GM18520 (cell line): ENCODE measurements at regions not wholly inside any gene's neighbourhood (a gene's known extent, or its start where the extent isn't known, plus 50 kb on each side); places are given as distances from the start of the nearest gene placed in this dataset.
"Not testable (repeated sequence)": the region's sequence is repeated elsewhere in the genome, so short reads cannot be mapped to it uniquely, and the experiment has no call there.

Experiments
- ATAC-seq: cut with Tn5 transposase; IDR thresholded peaks from one replicate; pipeline ENCODE4 v1.9.1; 2021; ENCODE audit not compliant: unreplicated experiment

- no peak for ATAC-seq
Measured at GRCh38 chr13:81140675-81141074, 799.7 kb upstream of the SPRY2 start.

- ATAC-seq: no peak
Measured at GRCh38 chr13:81139987-81140386, 799.1 kb upstream of the SPRY2 start.

DNA sequence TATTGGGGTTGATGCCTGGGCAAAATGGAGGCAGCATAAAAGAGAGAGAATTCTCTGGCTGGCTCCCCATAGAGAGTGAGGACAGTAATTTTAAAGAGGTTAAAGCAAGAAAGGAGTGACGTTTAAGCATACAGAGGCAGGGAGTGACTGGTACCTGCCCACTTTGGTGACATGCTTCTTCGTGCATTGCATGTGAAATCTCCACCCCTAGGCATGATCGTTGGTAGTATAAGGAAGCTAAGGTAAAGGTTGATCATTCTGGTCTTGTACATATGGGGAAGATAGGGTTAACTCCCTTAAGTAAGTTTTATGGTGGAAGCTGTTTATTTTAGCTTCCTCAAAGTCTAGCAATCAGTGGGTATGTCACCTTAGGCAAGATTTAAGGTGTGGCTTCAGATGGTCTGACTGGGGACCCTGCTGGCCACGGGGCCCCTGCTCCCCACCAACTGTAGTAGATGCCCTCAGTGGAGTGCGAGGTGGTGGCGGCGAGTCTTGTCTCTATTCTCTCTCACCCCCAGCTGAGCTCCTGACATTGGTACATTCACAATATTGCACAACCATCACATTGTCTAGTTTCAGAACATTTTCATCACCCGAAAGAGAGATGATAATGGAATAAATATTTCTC, 797.5 kb upstream of the SPRY2 start:
- no peak for ATAC-seq

DNA sequence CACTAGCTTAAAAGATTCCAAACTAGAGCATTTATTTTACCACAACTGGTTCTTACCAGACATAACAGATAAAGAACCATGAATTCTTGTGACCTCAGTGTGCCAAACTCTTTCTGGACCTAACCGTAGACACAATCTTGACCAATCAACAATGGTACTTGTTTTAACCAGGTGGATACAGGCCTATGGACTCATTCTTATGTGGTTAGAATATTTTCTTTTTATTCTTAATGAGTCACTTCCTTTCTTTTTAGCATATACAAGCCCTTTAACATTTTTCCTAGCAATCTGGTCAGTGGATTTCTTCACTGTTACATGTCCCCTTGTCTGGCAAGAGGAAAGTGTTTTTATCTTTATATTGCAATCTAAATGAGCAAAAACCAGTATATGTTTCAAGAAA, 792.1 kb upstream of the SPRY2 start:
- no peak for ATAC-seq

- ATAC-seq: no peak
Measured at GRCh38 chr13:81117416-81117815, 776.5 kb upstream of the SPRY2 start.

DNA sequence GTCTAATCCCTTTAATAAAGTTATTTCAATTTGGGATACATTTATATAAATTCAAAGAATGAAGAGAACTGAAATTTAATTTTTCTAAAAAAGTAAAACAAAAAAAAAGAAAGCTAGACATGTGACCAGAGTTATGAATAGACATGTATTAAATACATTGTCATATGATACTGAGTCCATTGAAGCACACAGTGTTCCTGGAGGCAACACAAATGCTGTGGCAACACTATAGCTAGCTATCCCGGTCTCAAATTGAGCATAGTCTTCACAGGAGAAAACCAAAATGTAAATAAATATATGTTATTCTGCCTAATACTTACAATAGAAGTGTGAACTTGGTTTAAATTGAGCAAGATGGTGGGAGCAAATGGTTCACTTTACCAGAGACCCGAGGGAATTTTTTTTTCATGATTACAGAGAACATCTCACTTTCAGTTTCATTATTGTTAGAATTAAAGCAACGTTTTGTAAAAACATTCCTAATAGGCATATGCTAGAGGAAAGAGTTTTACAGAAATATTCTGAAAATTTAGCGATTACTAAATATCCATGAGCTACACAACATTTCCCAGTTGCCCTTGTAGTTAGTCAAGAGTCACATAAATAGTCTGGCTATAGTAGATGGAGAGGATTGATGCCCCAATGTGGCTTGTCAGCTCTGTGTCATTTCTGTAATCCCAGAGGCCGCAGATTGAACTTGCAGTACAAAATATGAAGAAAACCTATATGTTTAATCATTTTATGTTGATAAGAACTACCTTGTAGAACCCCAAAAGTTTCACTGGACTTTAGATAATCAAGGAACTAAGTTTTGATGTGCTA, 775.7 kb upstream of the SPRY2 start:
- ATAC-seq: no peak

DNA sequence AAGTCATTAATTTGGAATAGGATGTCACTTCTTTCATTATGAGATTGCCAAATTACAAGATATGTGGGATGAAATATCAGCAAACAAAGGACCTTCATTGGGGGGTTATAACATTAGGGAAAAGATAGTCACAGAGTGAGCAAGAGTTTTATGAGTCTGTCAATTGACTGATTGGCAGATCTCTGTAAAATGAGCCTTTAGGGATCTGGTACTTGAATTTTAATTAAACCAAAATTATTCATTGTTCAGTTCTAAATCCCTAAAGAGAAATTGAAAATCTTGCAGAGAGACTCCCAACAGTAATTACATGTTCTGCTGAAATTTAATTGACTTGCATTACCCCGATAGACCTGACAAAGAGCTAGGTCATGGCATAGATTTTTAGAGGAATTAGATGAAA, 768.1 kb upstream of the SPRY2 start:
- no peak for ATAC-seq

GRCh38 chr13:81106348-81106747, 765.4 kb upstream of the SPRY2 start:
- ATAC-seq: no peak

DNA sequence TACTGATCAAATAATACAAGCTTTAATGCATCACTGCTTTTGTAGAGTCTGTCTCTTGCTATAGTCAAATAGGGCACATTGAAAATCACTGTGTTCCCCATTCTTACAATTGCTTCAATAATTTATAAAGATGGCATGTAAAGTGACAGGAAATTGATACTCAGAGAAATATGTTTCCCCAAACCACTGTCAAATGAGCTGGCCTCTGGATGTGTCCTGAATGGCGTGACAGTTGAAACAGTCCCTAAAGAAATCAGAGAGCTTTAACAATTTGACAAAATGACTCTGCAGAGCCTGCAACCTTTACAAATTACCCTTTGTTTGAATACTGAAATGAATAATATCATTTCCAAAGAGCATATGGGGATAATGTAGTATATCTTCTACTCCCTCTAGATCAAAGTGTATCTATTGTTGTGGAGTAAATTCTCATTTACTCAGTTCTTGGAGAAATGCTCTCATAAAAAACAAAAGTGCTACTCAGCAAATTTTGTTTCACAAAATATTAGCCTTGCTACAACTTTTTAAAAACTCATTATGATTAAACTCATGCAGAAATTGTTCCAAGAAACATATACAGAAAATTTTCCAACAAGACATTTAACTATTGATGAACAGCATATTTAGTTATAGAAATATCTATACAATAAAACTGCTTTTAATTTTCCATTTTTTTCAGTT, 763.2 kb upstream of the SPRY2 start:
- no peak for ATAC-seq

GRCh38 chr13:81102066-81102465, 761.1 kb upstream of the SPRY2 start:
- not testable (repeated sequence) for ATAC-seq

- no peak for ATAC-seq
Measured at GRCh38 chr13:81089371-81090157, 748.6 kb upstream of the SPRY2 start.

DNA sequence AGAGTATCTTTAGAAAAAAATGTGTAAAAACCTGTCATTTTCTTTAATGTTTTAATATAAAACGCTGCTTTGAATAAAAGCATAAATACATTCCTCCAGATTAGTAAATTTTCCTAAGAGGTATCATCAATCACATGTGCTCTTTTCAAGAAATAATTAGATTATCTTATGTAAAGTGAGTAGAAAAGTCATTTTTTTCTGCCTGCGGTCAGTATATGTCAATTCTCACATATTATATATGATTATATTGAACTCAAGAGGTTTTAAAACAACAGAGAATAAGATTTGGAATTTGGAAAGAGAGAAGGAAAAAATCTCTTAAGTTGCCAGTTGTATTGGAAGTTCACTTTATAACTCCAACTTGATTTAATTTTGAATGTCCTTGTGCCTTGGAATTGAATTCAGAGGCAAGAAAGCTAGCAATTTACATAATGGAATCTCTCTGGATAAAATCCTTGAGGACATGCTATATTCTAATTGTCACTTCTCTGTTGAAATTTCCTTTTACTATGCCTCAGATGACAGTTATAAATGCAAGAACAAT, 740.1 kb upstream of the SPRY2 start:
- ATAC-seq: no peak

- ATAC-seq: no peak
Measured at GRCh38 chr13:81078048-81078447, 737.1 kb upstream of the SPRY2 start.

DNA sequence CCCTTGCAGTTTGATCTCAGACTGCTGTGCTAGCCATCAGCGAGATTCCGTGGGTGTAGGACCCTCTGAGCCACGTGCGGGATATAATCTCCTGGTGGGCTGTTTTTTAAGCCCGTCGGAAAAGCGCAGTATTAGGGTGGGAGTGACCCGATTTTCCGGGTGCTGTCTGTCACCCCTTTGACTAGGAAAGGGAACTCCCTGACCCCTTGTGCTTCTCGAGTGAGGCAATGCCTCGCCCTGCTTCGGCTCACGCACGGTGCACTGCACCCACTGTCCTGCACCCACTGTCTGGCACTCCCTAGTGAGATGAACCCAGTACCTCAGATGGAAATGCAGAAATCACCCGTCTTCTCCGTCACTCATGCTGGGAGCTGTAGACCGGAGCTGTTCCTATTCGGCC, 728.9 kb upstream of the SPRY2 start:
- ATAC-seq: not testable (repeated sequence)

- ATAC-seq: no peak
Measured at GRCh38 chr13:81058916-81059290, 718.0 kb upstream of the SPRY2 start.

DNA sequence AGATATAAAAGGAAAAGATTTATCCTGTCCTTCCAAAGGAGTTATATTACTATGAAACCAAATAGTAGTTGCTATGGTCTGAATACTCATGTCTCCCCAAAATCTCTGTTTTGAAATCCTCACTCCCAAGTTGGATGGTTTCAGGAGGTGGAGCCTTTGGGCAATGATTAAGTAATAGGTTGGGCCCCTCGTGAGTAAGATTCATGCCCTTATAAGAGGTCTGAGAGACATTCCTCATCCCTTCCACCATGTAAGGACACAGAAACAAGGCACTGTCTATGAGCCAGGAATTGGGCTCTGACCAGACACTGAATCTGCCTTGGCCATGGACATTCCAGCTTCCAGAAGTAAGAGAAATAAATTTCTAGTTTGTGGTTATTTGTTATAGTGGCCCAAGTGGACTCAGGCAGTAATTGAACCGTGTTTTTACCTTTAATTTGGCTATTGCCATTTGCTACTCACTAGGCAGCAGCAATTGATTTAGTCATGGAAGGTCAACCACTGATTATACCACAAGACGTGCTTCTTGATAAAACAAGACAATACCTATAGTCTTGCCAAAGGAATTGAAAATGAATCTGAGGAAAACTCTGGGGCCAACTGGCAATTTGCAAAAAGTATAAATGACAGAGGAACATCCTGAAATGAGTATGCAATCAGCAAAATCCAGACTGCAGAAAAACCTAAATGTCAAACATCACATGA, 717.4 kb upstream of the SPRY2 start:
- ATAC-seq: no peak

DNA sequence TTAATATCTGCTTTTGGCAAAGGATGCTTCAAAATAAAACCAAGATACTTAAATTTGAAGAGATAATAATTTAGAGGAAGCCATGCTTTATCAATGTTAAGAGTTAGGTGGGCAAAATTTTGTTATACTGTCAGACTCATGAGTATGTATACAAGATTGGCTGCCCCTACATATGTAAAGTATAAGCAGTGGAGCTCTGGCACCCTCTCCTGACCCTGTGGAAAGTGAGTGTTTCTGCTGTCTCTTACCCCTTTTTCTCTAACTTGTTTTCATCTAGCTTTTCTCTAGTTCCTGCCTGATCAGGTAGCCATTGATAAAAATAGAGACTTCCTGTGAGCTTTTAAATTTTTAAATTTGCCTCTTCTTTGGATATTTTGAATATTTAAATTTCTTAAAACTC, 710.9 kb upstream of the SPRY2 start:
- no peak for ATAC-seq

DNA sequence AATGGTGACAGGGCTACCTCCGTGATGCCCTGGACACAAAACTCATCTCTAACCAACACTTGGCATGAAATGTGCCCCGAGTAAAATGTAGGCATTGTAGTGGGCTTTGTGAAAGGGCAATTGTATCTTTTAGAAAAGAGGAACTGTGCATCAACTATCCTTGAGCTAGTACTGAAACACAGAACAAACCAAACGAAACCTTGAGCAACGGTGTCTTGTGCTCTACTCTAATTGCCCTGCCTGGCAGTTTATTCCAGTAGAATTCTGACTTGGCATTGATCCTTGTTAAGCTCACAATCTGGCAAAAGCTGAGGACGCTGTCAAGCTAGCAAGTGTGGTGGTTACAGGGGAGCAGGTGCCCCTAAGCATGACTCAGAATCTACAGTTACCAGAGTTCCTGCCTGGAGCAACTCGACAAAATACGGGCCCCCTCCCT, 707.1 kb upstream of the SPRY2 start:
- ATAC-seq: peak; percentile 46

GRCh38 chr13:81041761-81042160, 700.8 kb upstream of the SPRY2 start:
- no peak for ATAC-seq

DNA sequence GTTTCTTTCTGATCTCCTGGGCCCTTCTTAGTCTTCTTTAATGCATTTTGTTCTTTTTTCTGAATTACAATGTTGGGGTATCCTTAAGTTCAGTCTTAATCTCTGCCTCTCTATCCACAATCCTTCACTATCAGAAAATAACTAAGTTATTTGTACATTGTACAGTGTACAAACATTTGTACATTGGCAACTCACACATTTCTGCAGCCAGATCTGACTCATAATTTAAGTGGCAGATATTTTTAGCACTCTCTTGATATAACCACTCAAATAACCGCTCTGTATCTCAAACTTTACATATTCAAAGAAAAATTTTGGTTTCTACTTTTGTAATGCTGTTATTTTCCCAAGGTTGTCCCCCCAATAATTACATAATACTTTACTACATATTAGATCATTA, 691.1 kb upstream of the SPRY2 start:
- ATAC-seq: no peak
